ENCODE measurements at regions not wholly inside any gene's neighbourhood (a gene's known extent, or its start where the extent isn't known, plus 50 kb on each side); places are given as distances from the start of the nearest gene placed in this dataset.

DNA sequence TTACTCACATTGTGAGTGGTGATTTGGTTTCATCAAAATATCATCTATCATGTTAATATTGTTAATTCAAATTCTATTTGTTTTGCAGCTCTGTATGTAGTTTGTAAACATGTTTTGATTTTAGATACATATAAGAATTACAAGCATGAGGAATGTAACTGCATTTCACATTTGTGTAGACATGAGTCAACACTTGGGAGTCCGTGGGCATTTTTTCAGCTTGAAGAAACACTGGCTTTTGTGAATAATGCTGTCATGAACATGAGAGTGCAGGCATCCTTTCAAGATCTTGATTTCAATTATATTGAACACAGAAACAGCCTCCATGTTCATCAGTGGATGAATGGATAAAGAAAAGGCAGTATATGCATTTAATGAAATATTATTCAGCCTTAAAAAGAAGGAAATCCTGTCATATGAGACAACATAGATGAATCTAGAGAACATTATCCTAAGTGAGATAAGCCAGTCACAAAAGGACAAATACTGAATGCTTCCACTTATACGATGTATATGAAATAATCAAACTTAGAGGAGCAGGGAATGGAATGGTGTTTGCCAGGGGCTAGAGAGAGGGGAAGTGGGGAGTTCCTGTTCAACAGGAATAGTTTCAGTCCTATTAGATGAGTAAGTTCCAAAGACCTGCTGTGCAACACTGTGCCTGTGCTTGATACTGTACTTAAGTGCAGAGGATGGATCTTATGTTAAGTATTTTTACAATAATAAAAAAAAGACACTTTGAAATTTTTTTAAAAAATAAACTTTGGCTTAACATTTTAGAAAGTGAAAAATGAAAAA, 194.9 kb downstream of the LRATD1 start:
- TF ChIP-seq ZNF70 (CRISPR knock-in tag; IDR thresholded peaks at IDR 0.05) (no peak), RARB (CRISPR knock-in tag; IDR thresholded peaks at IDR 0.05) (no peak), ZNF8 (CRISPR knock-in tag; IDR thresholded peaks at IDR 0.05) (no peak), CSDC2 (CRISPR knock-in tag; IDR thresholded peaks at IDR 0.05) (no peak), ZC3H10 (CRISPR knock-in tag; IDR thresholded peaks at IDR 0.05) (no peak), TCF4 (CRISPR knock-in tag; IDR thresholded peaks at IDR 0.05; ENCODE audit: borderline replicate concordance) (no peak), SNAI2 (CRISPR knock-in tag; IDR thresholded peaks at IDR 0.05) (no peak), GLIS3 (CRISPR knock-in tag; IDR thresholded peaks at IDR 0.05) (no peak)
- TF ChIP-seq, protein P1, sequence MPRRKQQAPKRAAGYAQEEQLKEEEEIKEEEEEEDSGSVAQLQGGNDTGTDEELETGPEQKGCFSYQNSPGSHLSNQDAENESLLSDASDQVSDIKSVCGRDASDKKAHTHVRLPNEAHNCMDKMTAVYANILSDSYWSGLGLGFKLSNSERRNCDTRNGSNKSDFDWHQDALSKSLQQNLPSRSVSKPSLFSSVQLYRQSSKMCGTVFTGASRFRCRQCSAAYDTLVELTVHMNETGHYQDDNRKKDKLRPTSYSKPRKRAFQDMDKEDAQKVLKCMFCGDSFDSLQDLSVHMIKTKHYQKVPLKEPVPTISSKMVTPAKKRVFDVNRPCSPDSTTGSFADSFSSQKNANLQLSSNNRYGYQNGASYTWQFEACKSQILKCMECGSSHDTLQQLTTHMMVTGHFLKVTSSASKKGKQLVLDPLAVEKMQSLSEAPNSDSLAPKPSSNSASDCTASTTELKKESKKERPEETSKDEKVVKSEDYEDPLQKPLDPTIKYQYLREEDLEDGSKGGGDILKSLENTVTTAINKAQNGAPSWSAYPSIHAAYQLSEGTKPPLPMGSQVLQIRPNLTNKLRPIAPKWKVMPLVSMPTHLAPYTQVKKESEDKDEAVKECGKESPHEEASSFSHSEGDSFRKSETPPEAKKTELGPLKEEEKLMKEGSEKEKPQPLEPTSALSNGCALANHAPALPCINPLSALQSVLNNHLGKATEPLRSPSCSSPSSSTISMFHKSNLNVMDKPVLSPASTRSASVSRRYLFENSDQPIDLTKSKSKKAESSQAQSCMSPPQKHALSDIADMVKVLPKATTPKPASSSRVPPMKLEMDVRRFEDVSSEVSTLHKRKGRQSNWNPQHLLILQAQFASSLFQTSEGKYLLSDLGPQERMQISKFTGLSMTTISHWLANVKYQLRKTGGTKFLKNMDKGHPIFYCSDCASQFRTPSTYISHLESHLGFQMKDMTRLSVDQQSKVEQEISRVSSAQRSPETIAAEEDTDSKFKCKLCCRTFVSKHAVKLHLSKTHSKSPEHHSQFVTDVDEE (CRISPR knock-in tag; IDR thresholded peaks at IDR 0.05): no peak
- TF ChIP-seq, protein P2, sequence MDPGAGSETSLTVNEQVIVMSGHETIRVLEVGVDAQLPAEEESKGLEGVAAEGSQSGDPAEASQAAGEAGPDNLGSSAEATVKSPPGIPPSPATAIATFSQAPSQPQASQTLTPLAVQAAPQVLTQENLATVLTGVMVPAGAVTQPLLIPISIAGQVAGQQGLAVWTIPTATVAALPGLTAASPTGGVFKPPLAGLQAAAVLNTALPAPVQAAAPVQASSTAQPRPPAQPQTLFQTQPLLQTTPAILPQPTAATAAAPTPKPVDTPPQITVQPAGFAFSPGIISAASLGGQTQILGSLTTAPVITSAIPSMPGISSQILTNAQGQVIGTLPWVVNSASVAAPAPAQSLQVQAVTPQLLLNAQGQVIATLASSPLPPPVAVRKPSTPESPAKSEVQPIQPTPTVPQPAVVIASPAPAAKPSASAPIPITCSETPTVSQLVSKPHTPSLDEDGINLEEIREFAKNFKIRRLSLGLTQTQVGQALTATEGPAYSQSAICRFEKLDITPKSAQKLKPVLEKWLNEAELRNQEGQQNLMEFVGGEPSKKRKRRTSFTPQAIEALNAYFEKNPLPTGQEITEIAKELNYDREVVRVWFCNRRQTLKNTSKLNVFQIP (CRISPR knock-in tag; IDR thresholded peaks at IDR 0.05; ENCODE audit: borderline replicate concordance, low read depth): no peak
- ATAC-seq: no peak

- ATAC-seq: no peak
- TF ChIP-seq GLIS3 (CRISPR knock-in tag; IDR thresholded peaks at IDR 0.05) (no peak), ZFP3 (CRISPR knock-in tag; IDR thresholded peaks at IDR 0.05) (no peak), CSDC2 (CRISPR knock-in tag; IDR thresholded peaks at IDR 0.05) (no peak), ZC3H10 (CRISPR knock-in tag; IDR thresholded peaks at IDR 0.05) (no peak), TOX (CRISPR knock-in tag; IDR thresholded peaks at IDR 0.05; ENCODE audit: borderline replicate concordance) (no peak), ZNF8 (CRISPR knock-in tag; IDR thresholded peaks at IDR 0.05) (no peak), BACH2 (CRISPR knock-in tag; IDR thresholded peaks at IDR 0.05; ENCODE audit: borderline replicate concordance) (no peak), ARNTL (CRISPR knock-in tag; IDR thresholded peaks at IDR 0.05; ENCODE audit: borderline replicate concordance, low read depth) (no peak), ISL1 (CRISPR knock-in tag; IDR thresholded peaks at IDR 0.05) (no peak), PPARA (CRISPR knock-in tag; IDR thresholded peaks at IDR 0.05; ENCODE audit: borderline replicate concordance) (no peak), OSR1 (CRISPR knock-in tag; IDR thresholded peaks at IDR 0.05) (no peak), ZNF70 (CRISPR knock-in tag; IDR thresholded peaks at IDR 0.05) (no peak), ZNF565 (CRISPR knock-in tag; conservative IDR thresholded peaks at IDR 0.05; ENCODE audit: low read depth) (no peak), ZFP30 (CRISPR knock-in tag; IDR thresholded peaks at IDR 0.05) (no peak)
- TF ChIP-seq, protein P3, sequence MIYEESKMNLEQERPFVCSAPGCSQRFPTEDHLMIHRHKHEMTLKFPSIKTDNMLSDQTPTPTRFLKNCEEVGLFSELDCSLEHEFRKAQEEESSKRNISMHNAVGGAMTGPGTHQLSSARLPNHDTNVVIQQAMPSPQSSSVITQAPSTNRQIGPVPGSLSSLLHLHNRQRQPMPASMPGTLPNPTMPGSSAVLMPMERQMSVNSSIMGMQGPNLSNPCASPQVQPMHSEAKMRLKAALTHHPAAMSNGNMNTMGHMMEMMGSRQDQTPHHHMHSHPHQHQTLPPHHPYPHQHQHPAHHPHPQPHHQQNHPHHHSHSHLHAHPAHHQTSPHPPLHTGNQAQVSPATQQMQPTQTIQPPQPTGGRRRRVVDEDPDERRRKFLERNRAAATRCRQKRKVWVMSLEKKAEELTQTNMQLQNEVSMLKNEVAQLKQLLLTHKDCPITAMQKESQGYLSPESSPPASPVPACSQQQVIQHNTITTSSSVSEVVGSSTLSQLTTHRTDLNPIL (CRISPR knock-in tag; IDR thresholded peaks at IDR 0.05; ENCODE audit: low read depth): no peak
- TF ChIP-seq, protein P2 (CRISPR knock-in tag; IDR thresholded peaks at IDR 0.05; ENCODE audit: borderline replicate concordance, low read depth): no peak
- TF ChIP-seq, protein P4, sequence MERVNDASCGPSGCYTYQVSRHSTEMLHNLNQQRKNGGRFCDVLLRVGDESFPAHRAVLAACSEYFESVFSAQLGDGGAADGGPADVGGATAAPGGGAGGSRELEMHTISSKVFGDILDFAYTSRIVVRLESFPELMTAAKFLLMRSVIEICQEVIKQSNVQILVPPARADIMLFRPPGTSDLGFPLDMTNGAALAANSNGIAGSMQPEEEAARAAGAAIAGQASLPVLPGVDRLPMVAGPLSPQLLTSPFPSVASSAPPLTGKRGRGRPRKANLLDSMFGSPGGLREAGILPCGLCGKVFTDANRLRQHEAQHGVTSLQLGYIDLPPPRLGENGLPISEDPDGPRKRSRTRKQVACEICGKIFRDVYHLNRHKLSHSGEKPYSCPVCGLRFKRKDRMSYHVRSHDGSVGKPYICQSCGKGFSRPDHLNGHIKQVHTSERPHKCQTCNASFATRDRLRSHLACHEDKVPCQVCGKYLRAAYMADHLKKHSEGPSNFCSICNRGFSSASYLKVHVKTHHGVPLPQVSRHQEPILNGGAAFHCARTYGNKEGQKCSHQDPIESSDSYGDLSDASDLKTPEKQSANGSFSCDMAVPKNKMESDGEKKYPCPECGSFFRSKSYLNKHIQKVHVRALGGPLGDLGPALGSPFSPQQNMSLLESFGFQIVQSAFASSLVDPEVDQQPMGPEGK (CRISPR knock-in tag; IDR thresholded peaks at IDR 0.05; ENCODE audit: borderline replicate concordance): no peak
- TF ChIP-seq, protein P1 (CRISPR knock-in tag; IDR thresholded peaks at IDR 0.05): no peak
Observed at GRCh38 chr2:14828223-14828622, 195.7 kb downstream of the LRATD1 start.
